ENCODE measurements at regions not wholly inside any gene's neighbourhood (a gene's known extent, or its start where the extent isn't known, plus 50 kb on each side); places are given as distances from the start of the nearest gene placed in this dataset.

DNA sequence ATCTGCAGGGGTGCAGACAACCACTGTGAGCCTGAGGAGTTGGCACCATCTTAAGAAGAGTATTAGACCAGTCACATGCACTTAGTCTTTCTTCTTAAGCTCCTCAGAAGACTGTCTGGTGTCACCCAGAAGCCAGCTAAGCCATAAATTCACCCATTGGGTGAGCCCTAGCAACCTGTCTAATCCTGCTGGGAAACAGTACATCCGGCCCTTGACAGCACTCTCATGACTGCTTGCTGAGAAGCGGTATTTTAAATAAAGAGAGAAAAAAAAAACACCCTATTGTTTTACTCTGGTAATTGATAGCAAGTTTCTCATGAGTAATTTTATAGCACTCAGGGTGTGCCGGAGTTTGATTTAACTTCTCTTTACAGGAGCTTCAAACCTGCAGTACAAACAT is 134.7 kb downstream of the SOX9 start:
- TF ChIP-seq EZH2 (IDR thresholded peaks at IDR 0.05): no peak
- no peak for TF ChIP-seq POLR2AphosphoS5 (IDR thresholded peaks at IDR 0.05; ENCODE audit: borderline replicate concordance, low read depth, low read length)
- no peak for TF ChIP-seq FOXP2 (optimal IDR thresholded peaks at IDR 0.05; ENCODE audit: control extremely low read depth, extremely low read length, insufficient read depth)

Measured in SK-N-MC (cell line).